HS-5 (cell line): ENCODE measurements at regions not wholly inside any gene's neighbourhood (a gene's known extent, or its start where the extent isn't known, plus 50 kb on each side); places are given as distances from the start of the nearest gene placed in this dataset.

Experiments used
- DNase-seq: peaks from one replicate; pipeline ENCODE4 v3.0.0-alpha.2; 2012; ENCODE audit warnings: low read depth

GRCh38 chr15:70276401-70276800, 178.7 kb upstream of the TLE3 start:
- no peak for DNase-seq

- DNase-seq, result no peak
Measured at GRCh38 chr15:70275461-70276138, 177.9 kb upstream of the TLE3 start.

- no peak for DNase-seq
Measured at GRCh38 chr15:70274908-70275307, 177.2 kb upstream of the TLE3 start.

- no peak for DNase-seq
Measured at GRCh38 chr15:70274255-70274880, 176.7 kb upstream of the TLE3 start.

- no peak for DNase-seq
Measured at GRCh38 chr15:70273808-70274207, 176.1 kb upstream of the TLE3 start.

GRCh38 chr15:70272565-70273355, 175.0 kb upstream of the TLE3 start:
- no peak for DNase-seq

GRCh38 chr15:70271422-70272088, 173.8 kb upstream of the TLE3 start:
- DNase-seq, result peak; percentile 83

- no peak for DNase-seq
Measured at GRCh38 chr15:70270752-70271111, 173.0 kb upstream of the TLE3 start.

GRCh38 chr15:70269991-70270751, 172.5 kb upstream of the TLE3 start:
- DNase-seq, result no peak

- DNase-seq, result no peak
Measured at GRCh38 chr15:70269311-70269911, 171.7 kb upstream of the TLE3 start.

- no peak for DNase-seq
Measured at GRCh38 chr15:70268698-70269251, 171.1 kb upstream of the TLE3 start.

- no peak for DNase-seq
Measured at GRCh38 chr15:70267879-70268278, 170.2 kb upstream of the TLE3 start.

GRCh38 chr15:70267306-70267705, 169.6 kb upstream of the TLE3 start:
- DNase-seq, result no peak

GRCh38 chr15:70266412-70267121, 168.8 kb upstream of the TLE3 start:
- no peak for DNase-seq

GRCh38 chr15:70265986-70266385, 168.3 kb upstream of the TLE3 start:
- no peak for DNase-seq

GRCh38 chr15:70265466-70265978, 167.8 kb upstream of the TLE3 start:
- DNase-seq, result no peak

GRCh38 chr15:70264738-70265465, 167.2 kb upstream of the TLE3 start:
- DNase-seq, result no peak

GRCh38 chr15:70264014-70264582, 166.4 kb upstream of the TLE3 start:
- no peak for DNase-seq

GRCh38 chr15:70262591-70263274, 165.0 kb upstream of the TLE3 start:
- DNase-seq, result no peak
